Smooth muscle cell (in vitro differentiated cells): ENCODE measurements at regions not wholly inside any gene's neighbourhood (a gene's known extent, or its start where the extent isn't known, plus 50 kb on each side); places are given as distances from the start of the nearest gene placed in this dataset.

ENCODE experiments used
- DNase-seq: peaks from one replicate; lab custom pipeline; 2025; ENCODE audit not compliant: unreplicated experiment; lab: John Stamatoyannopoulos, UW
- H2AFZ ChIP-seq: fragments of 200-600 bp; sonication (generic); 2 replicates; pipeline ENCODE4 v1.6.0; 2016; ENCODE audit warnings: antibody characterized with exemption, low read depth, mild to moderate bottlenecking
- H3F3A ChIP-seq: fragments of 200-600 bp; sonication (generic); 2 replicates; pipeline ENCODE4 v1.6.0; 2017; ENCODE audit warnings: antibody characterized with exemption, low read depth
- H3K27ac ChIP-seq: fragments of 200-600 bp; sonication (generic); 2 replicates; pipeline ENCODE4 v1.5.1; 2016; ENCODE audit warnings: low read depth, mild to moderate bottlenecking
- H3K27me3 ChIP-seq: fragments of 200-600 bp; sonication (generic); 2 replicates; pipeline ENCODE4 v1.6.1; 2016; ENCODE audit warnings: low read depth, mild to moderate bottlenecking
- H3K36me3 ChIP-seq: fragments of 200-600 bp; sonication (generic); 2 replicates; pipeline ENCODE4 v1.5.1; 2016; ENCODE audit warnings: low read depth
- H3K4me1 ChIP-seq: fragments of 200-600 bp; sonication (generic); 2 replicates; pipeline ENCODE4 v1.5.1; 2016; ENCODE audit warnings: low read depth
- H3K4me2 ChIP-seq: fragments of 200-600 bp; sonication (generic); 2 replicates; pipeline ENCODE4 v1.6.0; 2016; ENCODE audit warnings: mild to moderate bottlenecking
- H3K4me3 ChIP-seq: fragments of 200-600 bp; sonication (generic); 2 replicates; pipeline ENCODE4 v1.5.1; 2016; ENCODE audit warnings: mild to moderate bottlenecking
- H3K79me2 ChIP-seq: fragments of 200-600 bp; sonication (generic); 2 replicates; pipeline ENCODE4 v1.6.0; 2016; ENCODE audit warnings: low read depth, mild to moderate bottlenecking
- H3K9ac ChIP-seq: fragments of 200-600 bp; sonication (generic); 2 replicates; pipeline ENCODE4 v1.6.0; 2016; ENCODE audit warnings: low read depth
- H3K9me3 ChIP-seq: fragments of 200-600 bp; sonication (generic); replicated peaks from 2 replicates; pipeline ENCODE4 v1.5.1; 2016; ENCODE audit warnings: low read depth
- H4K20me1 ChIP-seq: fragments of 200-600 bp; sonication (generic); 2 replicates; pipeline ENCODE4 v1.6.0; 2016; ENCODE audit warnings: low read depth
- WGBS: methylation state at CpG from one replicate; pipeline ENCODE4 v1.1.7; 2016; ENCODE audit warnings: low lambda C conversion rate; 5-methylcytosine and 5-hydroxymethylcytosine counted together
- TF ChIP-seq, protein P1 (sequence below): fragments of 200-600 bp; sonication (generic); IDR thresholded peaks from 2 replicates; pipeline ENCODE4 v1.5.1; 2017; ENCODE audit warnings: borderline replicate concordance, mild to moderate bottlenecking, antibody characterized with exemption; ENCODE audit not compliant: insufficient read depth, poor library complexity, severe bottlenecking

DNA sequence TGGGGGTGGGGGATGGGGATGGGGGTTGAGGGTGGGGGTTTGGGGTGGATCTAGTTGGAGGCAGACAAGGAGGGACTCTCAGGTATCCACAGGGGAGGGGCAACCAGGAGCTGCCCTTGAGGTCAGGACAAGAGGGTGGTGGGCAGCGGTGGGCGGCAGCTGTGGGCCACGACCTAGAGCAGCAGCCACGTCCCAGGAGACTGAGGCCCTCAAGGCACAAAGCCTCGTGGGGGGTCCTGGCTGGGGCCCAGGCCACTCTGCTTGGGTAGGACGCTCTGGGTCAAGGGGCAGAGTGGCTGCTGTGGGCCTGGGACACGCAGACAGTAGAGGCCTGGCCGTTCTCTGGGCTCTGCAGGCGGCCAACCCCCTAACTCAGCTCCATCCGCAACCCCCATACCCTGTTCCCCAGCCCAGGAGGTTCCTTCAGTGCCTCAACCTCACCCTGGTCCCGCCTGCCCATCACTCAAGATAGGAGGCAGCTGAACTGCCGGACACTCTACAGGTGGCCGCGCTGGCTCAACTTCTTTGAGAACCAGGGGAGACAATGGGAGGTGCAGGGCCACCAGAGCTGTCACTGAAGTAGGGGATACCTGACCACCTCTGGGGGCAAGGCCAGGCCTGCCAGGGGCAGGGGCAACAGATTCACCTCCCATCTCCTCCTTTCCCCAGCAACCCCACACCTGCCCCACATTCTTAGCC lies 75.6 kb downstream of the ENGASE start:
- H3K4me2 ChIP-seq, result no peak overlapping the region
- H3K36me3 ChIP-seq, result no peaks in the 10 kb centered on the region
- TF ChIP-seq, protein P1, sequence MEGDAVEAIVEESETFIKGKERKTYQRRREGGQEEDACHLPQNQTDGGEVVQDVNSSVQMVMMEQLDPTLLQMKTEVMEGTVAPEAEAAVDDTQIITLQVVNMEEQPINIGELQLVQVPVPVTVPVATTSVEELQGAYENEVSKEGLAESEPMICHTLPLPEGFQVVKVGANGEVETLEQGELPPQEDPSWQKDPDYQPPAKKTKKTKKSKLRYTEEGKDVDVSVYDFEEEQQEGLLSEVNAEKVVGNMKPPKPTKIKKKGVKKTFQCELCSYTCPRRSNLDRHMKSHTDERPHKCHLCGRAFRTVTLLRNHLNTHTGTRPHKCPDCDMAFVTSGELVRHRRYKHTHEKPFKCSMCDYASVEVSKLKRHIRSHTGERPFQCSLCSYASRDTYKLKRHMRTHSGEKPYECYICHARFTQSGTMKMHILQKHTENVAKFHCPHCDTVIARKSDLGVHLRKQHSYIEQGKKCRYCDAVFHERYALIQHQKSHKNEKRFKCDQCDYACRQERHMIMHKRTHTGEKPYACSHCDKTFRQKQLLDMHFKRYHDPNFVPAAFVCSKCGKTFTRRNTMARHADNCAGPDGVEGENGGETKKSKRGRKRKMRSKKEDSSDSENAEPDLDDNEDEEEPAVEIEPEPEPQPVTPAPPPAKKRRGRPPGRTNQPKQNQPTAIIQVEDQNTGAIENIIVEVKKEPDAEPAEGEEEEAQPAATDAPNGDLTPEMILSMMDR, result no peak
- no peak overlapping the region for H3K9ac ChIP-seq
- no peaks in the 10 kb centered on the region for H3K9me3 ChIP-seq
- no peaks in the 10 kb centered on the region for H3K79me2 ChIP-seq
- DNase-seq, result no peak
- no peak overlapping the region for H2AFZ ChIP-seq
- H3K4me1 ChIP-seq, result no peaks in the 10 kb centered on the region
- H3K27ac ChIP-seq, result no peak overlapping the region
- H3K4me3 ChIP-seq, result no peak overlapping the region
- H3F3A ChIP-seq, result no peaks in the 10 kb centered on the region
- no peaks in the 10 kb centered on the region for H3K27me3 ChIP-seq
- H4K20me1 ChIP-seq, result no peaks in the 10 kb centered on the region
- 86% methylated on average over 14 of the region's 14 CpGs for WGBS

DNA sequence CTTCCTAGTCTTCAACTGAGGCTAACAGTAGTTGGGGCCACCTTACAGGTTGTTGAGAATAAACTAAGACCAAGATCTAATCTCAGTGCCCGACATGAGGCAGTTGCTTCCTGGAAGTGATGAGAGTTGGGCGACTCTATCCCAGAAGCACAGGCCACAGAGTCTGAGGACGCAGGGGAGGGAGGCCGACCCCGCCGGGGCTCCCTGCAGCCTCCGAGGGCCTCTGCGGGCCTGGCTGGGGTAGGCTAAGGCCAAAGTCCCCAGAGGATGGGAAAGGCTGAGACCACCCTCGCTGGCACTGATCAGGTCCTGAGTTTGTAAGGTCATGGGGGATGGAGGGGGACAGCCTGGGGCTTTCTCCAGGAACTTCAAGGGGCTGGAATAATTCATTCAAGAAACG lies 74.0 kb downstream of the ENGASE start:
- no peak overlapping the region for H3K4me3 ChIP-seq
- H3K27ac ChIP-seq, result no peak overlapping the region
- no peak overlapping the region for H3K4me2 ChIP-seq
- H3K79me2 ChIP-seq, result no peaks in the 10 kb centered on the region
- H3K9me3 ChIP-seq, result no peaks in the 10 kb centered on the region
- H3K36me3 ChIP-seq, result no peaks in the 10 kb centered on the region
- no peaks in the 10 kb centered on the region for H3K27me3 ChIP-seq
- TF ChIP-seq, protein P1, result no peak
- no peak overlapping the region for H3K9ac ChIP-seq
- no peaks in the 10 kb centered on the region for H3K4me1 ChIP-seq
- no peak for DNase-seq
- H2AFZ ChIP-seq, result no peak overlapping the region
- WGBS, result 92% methylated on average over 10 of the region's 10 CpGs
- H3F3A ChIP-seq, result no peaks in the 10 kb centered on the region
- H4K20me1 ChIP-seq, result no peaks in the 10 kb centered on the region

DNA sequence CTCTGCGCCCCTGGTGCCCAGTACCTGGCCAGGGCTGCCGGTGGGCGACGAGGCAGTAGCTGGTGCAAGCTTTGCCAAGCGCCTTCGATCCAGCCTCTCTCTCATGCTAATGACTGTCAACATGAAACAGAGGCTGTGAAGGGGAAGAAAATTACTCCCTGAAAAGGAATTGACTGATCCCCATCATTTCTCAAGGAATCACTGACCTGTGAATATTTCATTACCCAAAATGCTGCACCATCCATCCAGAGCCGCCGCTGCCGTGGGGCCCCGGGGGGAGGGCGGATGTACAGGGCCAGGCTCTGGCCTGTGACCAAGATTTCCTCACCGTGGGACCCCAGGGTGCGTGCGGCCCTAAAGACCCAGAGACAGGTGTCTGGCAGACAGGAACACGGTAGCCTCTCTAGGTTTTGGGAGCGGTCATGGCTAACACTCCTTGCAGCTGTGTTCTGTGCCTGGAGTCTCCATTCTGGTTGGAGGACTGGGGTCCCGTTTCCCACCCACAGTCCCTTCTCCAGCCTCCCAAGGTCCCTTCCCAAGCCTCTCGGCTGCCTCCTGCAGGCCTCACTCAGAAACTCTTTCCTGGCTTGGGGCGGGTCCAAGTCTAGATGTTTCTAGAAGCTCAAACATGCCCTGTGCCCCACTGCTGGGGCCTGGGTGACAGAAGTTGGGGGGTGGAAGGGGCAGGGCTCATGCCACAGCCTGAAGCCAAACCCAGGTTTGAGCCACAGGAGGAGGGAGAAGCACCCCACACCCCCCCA lies 73.3 kb downstream of the ENGASE start:
- Histone ChIP-seq H3K4me2 (no peak overlapping the region), H3K4me1 (no peaks in the 10 kb centered on the region), H3K9me3 (no peaks in the 10 kb centered on the region), H3K4me3 (no peak overlapping the region), H2AFZ (no peak overlapping the region), H3K9ac (no peak overlapping the region), H3K79me2 (no peaks in the 10 kb centered on the region), H4K20me1 (no peaks in the 10 kb centered on the region), H3K27me3 (no peaks in the 10 kb centered on the region), H3K27ac (no peak overlapping the region), H3K36me3 (no peaks in the 10 kb centered on the region), H3F3A (no peaks in the 10 kb centered on the region)
- no peak for DNase-seq
- 92% methylated on average over 19 of the region's 19 CpGs for WGBS
- TF ChIP-seq, protein P1, result no peak
